ENCODE measurements at regions not wholly inside any gene's neighbourhood (a gene's known extent, or its start where the extent isn't known, plus 50 kb on each side); places are given as distances from the start of the nearest gene placed in this dataset.
"Not testable (repeated sequence)": the region's sequence is repeated elsewhere in the genome, so short reads cannot be mapped to it uniquely, and the experiment has no call there.

- no peak for TF ChIP-seq CTCF (IDR thresholded peaks at IDR 0.05)
- DNase-seq = no peak
- Histone ChIP-seq H3K9me3 (no peaks in the 10 kb centered on the region), H3K27me3 (no peaks in the 10 kb centered on the region), H3K4me1 (no peaks in the 10 kb centered on the region), H3K9ac (ENCODE audit: low read depth in 2 of 2, low read length in 2 of 2) (no peak overlapping the region), H3K27ac (no peak overlapping the region), H3K36me3 (no peaks in the 10 kb centered on the region), H3K4me3 (no peak overlapping the region)
- intact Hi-C loops (cut with DNase I) = no loop called here
Measured at GRCh38 chr4:20185103-20185502, 66.6 kb upstream of the SLIT2 start.

GRCh38 chr4:20183131-20183530 is 68.6 kb upstream of the SLIT2 start:
- H3K4me3 ChIP-seq; intact Hi-C loops (cut with DNase I); H3K36me3 ChIP-seq; H3K4me1 ChIP-seq; H3K9me3 ChIP-seq; H3K27ac ChIP-seq; DNase-seq; H3K9ac ChIP-seq (ENCODE audit: low read depth in 2 of 2, low read length in 2 of 2); H3K27me3 ChIP-seq: not testable (repeated sequence)

GRCh38 chr4:20181926-20182325 is 69.8 kb upstream of the SLIT2 start:
- TF ChIP-seq CTCF (IDR thresholded peaks at IDR 0.05) = no peak
- Histone ChIP-seq H3K9me3 (no peaks in the 10 kb centered on the region), H3K9ac (ENCODE audit: low read depth in 2 of 2, low read length in 2 of 2) (no peak overlapping the region)

GRCh38 chr4:20180509-20180908 is 71.2 kb upstream of the SLIT2 start:
- no peak overlapping the region for H3K9ac ChIP-seq (ENCODE audit: low read depth in 2 of 2, low read length in 2 of 2)
- intact Hi-C loops (cut with DNase I) = no loop called here
- no peaks in the 10 kb centered on the region for H3K4me1 ChIP-seq

More at GRCh38 chr4:20181926-20182325, 69.8 kb upstream of the SLIT2 start:
- DNase-seq = no peak
- intact Hi-C loops (cut with DNase I) = no loop called here
- no peak overlapping the region for H3K27ac ChIP-seq
- no peak overlapping the region for H3K4me3 ChIP-seq
- no peaks in the 10 kb centered on the region for H3K4me1 ChIP-seq
- H3K36me3 ChIP-seq = no peaks in the 10 kb centered on the region
- H3K27me3 ChIP-seq = no peaks in the 10 kb centered on the region

GRCh38 chr4:20178902-20179576 is 72.7 kb upstream of the SLIT2 start:
- no peaks in the 10 kb centered on the region for H3K27me3 ChIP-seq
- no peak for TF ChIP-seq CTCF (IDR thresholded peaks at IDR 0.05)
- no peak overlapping the region for H3K27ac ChIP-seq
- H3K4me3 ChIP-seq = no peak overlapping the region
- intact Hi-C loops (cut with DNase I) = no loop called here
- H3K9me3 ChIP-seq = no peaks in the 10 kb centered on the region
- no peaks in the 10 kb centered on the region for H3K4me1 ChIP-seq
- no peaks in the 10 kb centered on the region for H3K36me3 ChIP-seq
- no peak for DNase-seq
- H3K9ac ChIP-seq (ENCODE audit: low read depth in 2 of 2, low read length in 2 of 2) = no peak overlapping the region

More at GRCh38 chr4:20180509-20180908, 71.2 kb upstream of the SLIT2 start:
- Histone ChIP-seq H3K4me3 (no peak overlapping the region), H3K36me3 (no peaks in the 10 kb centered on the region), H3K27ac (no peak overlapping the region), H3K9me3 (no peaks in the 10 kb centered on the region), H3K27me3 (no peaks in the 10 kb centered on the region)
- TF ChIP-seq CTCF (IDR thresholded peaks at IDR 0.05) = no peak
- DNase-seq = no peak

- Histone ChIP-seq H3K9ac (ENCODE audit: low read depth in 2 of 2, low read length in 2 of 2) (no peak overlapping the region), H3K27me3 (no peaks in the 10 kb centered on the region), H3K9me3 (no peaks in the 10 kb centered on the region), H3K36me3 (no peaks in the 10 kb centered on the region), H3K27ac (no peak overlapping the region), H3K4me1 (no peaks in the 10 kb centered on the region), H3K4me3 (no peak overlapping the region)
- no peak for TF ChIP-seq CTCF (IDR thresholded peaks at IDR 0.05)
- DNase-seq = no peak
- intact Hi-C loops (cut with DNase I) = no loop called here
Measured at GRCh38 chr4:20176881-20177280, 74.8 kb upstream of the SLIT2 start.

All from colonic mucosa (tissue), 4 donors.